Uterus (tissue), 3 donors: ENCODE measurements at regions not wholly inside any gene's neighbourhood (a gene's known extent, or its start where the extent isn't known, plus 50 kb on each side); places are given as distances from the start of the nearest gene placed in this dataset.

Experiments used
- DNase-seq, 2 donors: peaks; one replicate each; pipeline ENCODE4 v3.0.0-alpha.2; 2019 to 2020
- H3K27ac ChIP-seq, 2 donors: fragments of 200-600 bp; sonication (generic); 1 replicate in 1 of 2; 2 replicates in 1 of 2; pipeline ENCODE4 v1.5.1; 2016 to 2018
- H3K27me3 ChIP-seq, 2 donors: fragments of 200-600 bp; sonication (generic); one replicate each; pipeline ENCODE4 v1.5.1; 2018 to 2019; ENCODE audit warnings: control low read depth in 1 of 2
- H3K36me3 ChIP-seq, 2 donors: fragments of 200-600 bp; sonication (generic); one replicate each; pipeline ENCODE4 v1.5.1; 2019; ENCODE audit warnings: control low read depth in 1 of 2
- H3K4me1 ChIP-seq, 2 donors: fragments of 200-600 bp; sonication (generic); one replicate each; pipeline ENCODE4 v1.5.1; 2018 to 2019; ENCODE audit warnings: control low read depth in 1 of 2
- H3K4me3 ChIP-seq, 2 donors: fragments of 200-600 bp; sonication (generic); 1 replicate in 1 of 2; 2 replicates in 1 of 2; pipeline ENCODE4 v1.5.1; 2018 to 2019; ENCODE audit warnings: mild to moderate bottlenecking in 1 of 2
- H3K9me3 ChIP-seq, 2 donors: fragments of 200-600 bp; sonication (generic); one replicate each; pipeline ENCODE4 v1.5.1; 2019; ENCODE audit warnings: control low read depth in 1 of 2
- POLR2A ChIP-seq, 2 donors: fragments of 450-650 bp; IDR thresholded peaks; one replicate each; pipeline ENCODE4 v1.6.1; 2016; ENCODE audit warnings: antibody characterized with exemption in 2 of 2, mild to moderate bottlenecking in 1 of 2, moderate library complexity in 1 of 2
- intact Hi-C: fragments of 100-400 bp; cut with DNase I; formaldehyde crosslinking; loops from one replicate; pipeline ENCODE4 v1.15.1; 2023; ENCODE audit warnings: low total_unique reads
- TF ChIP-seq, protein P1 (sequence below), 4 experiments: fragments of 200-600 bp in 2 of 4; fragments of 450-650 bp in 2 of 4; sonication (generic) in 2 of 4; IDR thresholded peaks; one replicate each; pipeline ENCODE4 v1.5.1; 2016 to 2019; ENCODE audit warnings: antibody characterized with exemption in 4 of 4, mild to moderate bottlenecking in 2 of 4, moderate library complexity in 1 of 4
- donor health status: DM: yes; HTN: yes; CAD: no.

DNA sequence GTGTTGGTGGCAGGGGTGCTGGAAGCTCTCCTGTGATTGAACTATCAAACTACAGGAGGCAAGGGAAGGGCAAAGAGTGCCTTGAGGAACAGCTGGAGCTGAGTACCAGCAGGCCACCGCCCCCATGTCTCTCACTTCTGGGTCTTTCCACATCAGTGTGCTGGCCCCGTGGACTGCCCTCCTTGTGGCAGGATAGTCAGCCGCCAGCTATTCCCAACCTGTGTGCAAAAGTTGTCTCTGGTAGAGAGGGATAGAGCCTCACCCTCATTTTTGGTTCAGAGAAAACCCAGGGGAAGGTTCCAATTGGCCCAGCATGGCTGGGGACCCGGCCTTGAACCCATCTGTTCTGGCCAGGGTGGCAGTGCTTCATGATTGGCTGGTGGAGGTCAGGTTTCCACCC is 211.8 kb downstream of the IRF8 start:
- no peaks in the 10 kb centered on the region for H3K9me3 ChIP-seq
- no peak overlapping the region for H3K4me3 ChIP-seq
- no peaks in the 10 kb centered on the region for H3K36me3 ChIP-seq
- no peak overlapping the region for H3K27ac ChIP-seq
- intact Hi-C loops: no loop called here
- DNase-seq: no peak
- H3K4me1 ChIP-seq: no peaks in the 10 kb centered on the region
- no peaks in the 10 kb centered on the region for H3K27me3 ChIP-seq
- TF ChIP-seq POLR2A (IDR thresholded peaks at IDR 0.05): no peak
- TF ChIP-seq, protein P1, sequence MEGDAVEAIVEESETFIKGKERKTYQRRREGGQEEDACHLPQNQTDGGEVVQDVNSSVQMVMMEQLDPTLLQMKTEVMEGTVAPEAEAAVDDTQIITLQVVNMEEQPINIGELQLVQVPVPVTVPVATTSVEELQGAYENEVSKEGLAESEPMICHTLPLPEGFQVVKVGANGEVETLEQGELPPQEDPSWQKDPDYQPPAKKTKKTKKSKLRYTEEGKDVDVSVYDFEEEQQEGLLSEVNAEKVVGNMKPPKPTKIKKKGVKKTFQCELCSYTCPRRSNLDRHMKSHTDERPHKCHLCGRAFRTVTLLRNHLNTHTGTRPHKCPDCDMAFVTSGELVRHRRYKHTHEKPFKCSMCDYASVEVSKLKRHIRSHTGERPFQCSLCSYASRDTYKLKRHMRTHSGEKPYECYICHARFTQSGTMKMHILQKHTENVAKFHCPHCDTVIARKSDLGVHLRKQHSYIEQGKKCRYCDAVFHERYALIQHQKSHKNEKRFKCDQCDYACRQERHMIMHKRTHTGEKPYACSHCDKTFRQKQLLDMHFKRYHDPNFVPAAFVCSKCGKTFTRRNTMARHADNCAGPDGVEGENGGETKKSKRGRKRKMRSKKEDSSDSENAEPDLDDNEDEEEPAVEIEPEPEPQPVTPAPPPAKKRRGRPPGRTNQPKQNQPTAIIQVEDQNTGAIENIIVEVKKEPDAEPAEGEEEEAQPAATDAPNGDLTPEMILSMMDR (IDR thresholded peaks at IDR 0.05): no peak

DNA sequence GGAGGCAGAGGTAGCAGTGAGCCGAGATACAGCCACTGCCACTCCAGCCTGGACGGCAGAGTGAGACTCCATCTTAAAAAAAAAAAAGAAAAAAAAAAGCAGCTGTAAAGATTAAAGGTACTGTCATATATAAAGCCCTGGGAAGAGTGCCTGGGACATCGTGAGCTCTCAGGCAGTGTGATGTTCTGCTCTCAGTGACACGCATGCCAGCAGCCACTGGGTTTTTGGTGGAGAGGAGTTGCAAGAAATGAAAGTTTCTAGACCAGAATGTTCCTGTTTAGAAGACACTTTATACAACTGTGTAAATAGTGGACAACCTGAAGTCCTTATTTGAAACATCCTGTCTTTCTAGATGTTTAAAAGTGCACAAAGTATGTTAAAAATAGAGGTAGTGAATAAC is 213.2 kb downstream of the IRF8 start:
- TF ChIP-seq, protein P1 (IDR thresholded peaks at IDR 0.05): no peak
- TF ChIP-seq POLR2A (IDR thresholded peaks at IDR 0.05): no peak
- Histone ChIP-seq H3K4me3 (no peak overlapping the region), H3K9me3 (no peaks in the 10 kb centered on the region), H3K27ac (no peak overlapping the region), H3K27me3 (no peaks in the 10 kb centered on the region), H3K36me3 (no peaks in the 10 kb centered on the region), H3K4me1 (no peaks in the 10 kb centered on the region)
- intact Hi-C loops: no loop called here
- DNase-seq: no peak

DNA sequence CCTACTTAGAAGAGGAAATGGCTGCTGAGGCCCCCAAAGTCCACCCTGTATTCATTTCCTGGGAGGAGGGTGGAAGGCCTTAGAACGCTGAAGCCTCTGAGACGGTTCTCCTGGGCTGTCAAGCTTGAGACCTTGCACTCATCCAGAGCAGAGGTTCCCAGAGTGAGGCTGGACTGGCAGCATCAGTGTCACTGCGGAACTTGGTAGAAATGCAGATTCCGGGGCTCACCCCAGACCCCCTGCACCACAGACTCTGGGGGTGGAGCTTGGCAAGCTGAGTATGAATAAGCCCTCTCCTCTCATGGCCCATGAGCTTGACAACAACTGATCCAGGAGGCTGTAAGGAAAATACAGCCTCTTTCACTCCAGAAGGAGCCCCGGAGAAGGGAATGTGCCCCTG is 218.3 kb downstream of the IRF8 start:
- TF ChIP-seq POLR2A (IDR thresholded peaks at IDR 0.05): no peak
- TF ChIP-seq, protein P1 (IDR thresholded peaks at IDR 0.05): no peak
- Histone ChIP-seq H3K36me3 (no peaks in the 10 kb centered on the region), H3K4me1 (no peaks in the 10 kb centered on the region), H3K27me3 (no peaks in the 10 kb centered on the region), H3K9me3 (no peaks in the 10 kb centered on the region), H3K4me3 (no peak overlapping the region), H3K27ac (no peak overlapping the region)
- intact Hi-C loops: no loop called here
- no peak for DNase-seq

DNA sequence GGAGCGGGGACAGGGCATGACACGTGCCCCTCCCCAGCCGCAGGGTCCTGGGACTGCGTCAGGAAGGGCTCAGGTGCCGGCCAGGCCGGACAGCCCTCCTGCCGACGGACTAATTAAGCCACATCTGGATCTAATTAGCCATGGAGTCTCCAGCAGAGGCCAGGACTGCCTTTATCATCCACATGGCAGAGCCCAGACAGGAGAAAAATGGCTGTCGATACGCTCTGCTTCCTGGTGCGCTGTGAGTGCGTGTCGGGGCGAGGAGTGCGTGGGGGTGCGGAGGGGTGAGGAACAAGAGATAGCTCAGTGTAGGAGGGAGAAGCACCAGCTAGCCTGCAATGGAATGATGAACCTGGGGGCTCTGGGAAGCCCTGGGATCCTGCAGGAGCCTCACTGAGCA is 218.8 kb downstream of the IRF8 start:
- intact Hi-C loops: no loop called here
- Histone ChIP-seq H3K4me3 (no peak overlapping the region), H3K27ac (no peak overlapping the region), H3K4me1 (no peaks in the 10 kb centered on the region), H3K27me3 (no peaks in the 10 kb centered on the region), H3K9me3 (no peaks in the 10 kb centered on the region), H3K36me3 (no peaks in the 10 kb centered on the region)
- DNase-seq: no peak
- TF ChIP-seq POLR2A (IDR thresholded peaks at IDR 0.05): no peak
- TF ChIP-seq, protein P1 (IDR thresholded peaks at IDR 0.05): no peak

DNA sequence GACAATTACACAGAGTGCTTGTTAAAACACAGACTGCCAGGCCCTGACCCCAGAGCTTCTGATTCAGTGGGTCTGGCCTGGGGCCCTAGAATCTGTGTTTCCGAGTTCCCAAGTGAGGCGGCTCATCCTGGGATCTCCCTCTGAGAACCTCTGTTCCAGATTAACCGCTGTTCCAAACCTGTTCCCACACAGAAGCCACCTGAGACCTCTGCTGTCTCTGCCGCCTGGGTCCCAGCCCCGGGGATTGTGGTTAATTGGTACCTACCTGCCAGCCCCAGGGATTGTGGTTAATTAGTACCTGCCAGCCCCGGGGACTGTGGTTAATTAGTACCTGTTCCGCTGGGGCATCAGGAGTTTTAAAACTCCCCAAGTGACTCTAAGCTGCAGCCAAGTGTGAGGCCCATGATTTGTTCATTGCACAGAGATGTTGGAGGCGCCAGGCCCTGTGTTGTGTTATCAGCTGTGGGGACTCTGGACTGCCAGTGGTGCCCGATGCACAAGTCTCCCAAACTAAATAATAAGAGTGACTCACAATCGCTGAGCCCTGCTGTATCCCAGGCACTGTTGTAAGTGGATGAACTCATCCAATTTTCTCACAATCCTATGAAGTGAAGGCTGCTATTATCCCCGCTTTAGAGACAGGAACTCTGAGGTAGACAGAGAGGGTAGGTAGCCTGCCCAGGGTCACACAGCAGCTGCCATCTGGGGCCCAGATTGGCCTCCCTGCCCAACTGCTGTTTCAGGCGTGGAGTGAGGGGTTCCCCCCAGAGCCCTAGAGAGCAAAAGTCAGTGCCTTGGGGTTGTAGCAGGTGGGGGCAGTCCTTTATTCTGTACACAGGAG is 219.7 kb downstream of the IRF8 start:
- H3K27ac ChIP-seq: no peak overlapping the region
- intact Hi-C loops: no loop called here
- no peaks in the 10 kb centered on the region for H3K9me3 ChIP-seq
- no peaks in the 10 kb centered on the region for H3K27me3 ChIP-seq
- H3K4me3 ChIP-seq: no peak overlapping the region
- DNase-seq: no peak
- TF ChIP-seq POLR2A (IDR thresholded peaks at IDR 0.05): no peak
- TF ChIP-seq, protein P1 (IDR thresholded peaks at IDR 0.05): no peak
- H3K36me3 ChIP-seq: no peaks in the 10 kb centered on the region
- no peaks in the 10 kb centered on the region for H3K4me1 ChIP-seq
